Adrenal gland (tissue), 9 donors: ENCODE measurements at regions not wholly inside any gene's neighbourhood (a gene's known extent, or its start where the extent isn't known, plus 50 kb on each side); places are given as distances from the start of the nearest gene placed in this dataset.
"Not testable (repeated sequence)": the region's sequence is repeated elsewhere in the genome, so short reads cannot be mapped to it uniquely, and the experiment has no call there.

Source experiments
- DNase-seq, 7 donors: peaks; one replicate each; pipeline ENCODE4 v3.0.0-alpha.2; 2019 to 2020
- H3K27ac ChIP-seq, 5 donors: fragments of 200-600 bp; sonication (generic) in 4 of 5; 1 replicate in 3 of 5; 2 replicates in 2 of 5; pipeline versions ENCODE4 v1.5.1 to v1.8.0; 2016 to 2020; ENCODE audit warnings: mild to moderate bottlenecking in 1 of 5
- H3K27me3 ChIP-seq: fragments of 200-600 bp; 2 replicates; pipeline ENCODE4 v1.8.0; 2021
- H3K36me3 ChIP-seq, 2 donors: fragments of 200-600 bp; replicated peaks in 1 of 2; 1 replicate in 1 of 2; 2 replicates in 1 of 2; pipeline versions ENCODE4 v1.5.1 to v1.8.0; 2018 to 2022
- H3K4me1 ChIP-seq, 2 donors: fragments of 200-600 bp; replicated peaks in 1 of 2; 1 replicate in 1 of 2; 2 replicates in 1 of 2; pipeline versions ENCODE4 v1.5.1 to v1.8.0; 2018 to 2021
- H3K4me3 ChIP-seq, 4 donors: fragments of 200-600 bp; sonication (generic) in 3 of 4; one replicate each; pipeline ENCODE4 v1.5.1; 2016 to 2018
- H3K9me3 ChIP-seq, 3 donors: fragments of 200-600 bp; sonication (generic) in 1 of 3; replicated peaks in 1 of 3; 1 replicate in 2 of 3; 2 replicates in 1 of 3; pipeline versions ENCODE4 v1.5.1 to v1.8.0; 2016 to 2021
- POLR2A ChIP-seq, 2 donors: fragments of 450-650 bp; IDR thresholded peaks; one replicate each; pipeline ENCODE4 v1.6.1; 2017; ENCODE audit warnings: antibody characterized with exemption in 2 of 2, mild to moderate bottlenecking in 2 of 2, moderate library complexity in 1 of 2
- WGBS, 4 donors: extraction: QIAGEN DNeasy Blood & Tissue Kit in 2 of 4; methylation state at CpG; one replicate each; pipeline versions ENCODE4 v1.1.5 to v1.1.7; 2013 to 2017; 5-methylcytosine and 5-hydroxymethylcytosine counted together
- intact Hi-C, 2 donors: fragments of 100-400 bp; cut with DNase I; formaldehyde crosslinking; loops; one replicate each; pipeline versions ENCODE4 v1.14.1 to v1.15.0; 2022 to 2023
- TF ChIP-seq, protein P1 (sequence below), 6 experiments: fragments of 450-650 bp in 4 of 6; fragments of 200-600 bp in 2 of 6; sonication (generic) in 1 of 6; IDR thresholded peaks; 1 replicate in 5 of 6; 2 replicates in 1 of 6; pipeline versions ENCODE4 v1.5.1 to v1.8.0; 2016 to 2021; ENCODE audit warnings: antibody characterized with exemption in 6 of 6, mild to moderate bottlenecking in 2 of 6, moderate library complexity in 1 of 6
- donor health status: healthy with polysubstance abuse.
- donor health status: Bipolar disorder and iron deficiency.
- donor health status: DM: yes; HTN: yes; CAD: no.
- donor health status: DM: no; HTN: no; CAD: no.
- donor health status: DM: no; HTN: no; CAD: no.

DNA sequence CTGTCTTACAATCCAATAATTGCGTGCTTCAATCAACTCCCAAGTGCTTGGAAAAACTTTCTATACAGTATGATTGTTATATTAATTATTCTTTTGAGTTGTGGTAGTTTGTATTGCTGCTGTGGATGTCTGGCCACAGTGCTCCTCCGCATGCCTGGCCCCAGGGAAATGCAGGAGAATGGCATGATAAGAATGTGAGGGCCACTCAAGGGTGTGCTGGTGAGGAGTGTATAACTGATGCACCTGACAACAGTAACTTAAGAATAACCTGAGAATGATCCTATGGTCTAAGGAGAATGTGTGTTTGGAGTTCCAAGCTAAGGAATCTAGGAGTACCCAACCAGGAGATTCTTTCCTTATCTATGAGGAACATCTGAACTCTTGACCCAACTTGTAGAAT is 152.9 kb upstream of the APC start:
- intact Hi-C loops = no loop called here
- Histone ChIP-seq H3K4me1 (no peaks in the 10 kb centered on the region), H3K36me3 (no peaks in the 10 kb centered on the region), H3K4me3 (no peak overlapping the region), H3K27ac (no peak overlapping the region), H3K27me3 (no peaks in the 10 kb centered on the region), H3K9me3 (no peaks in the 10 kb centered on the region)
- no peak for DNase-seq
- WGBS, 4 donors = 70 to 95% (median 79%) methylated on average over 2 of the region's 2 CpGs
- no peak for TF ChIP-seq POLR2A (IDR thresholded peaks at IDR 0.05)
- TF ChIP-seq, protein P1, sequence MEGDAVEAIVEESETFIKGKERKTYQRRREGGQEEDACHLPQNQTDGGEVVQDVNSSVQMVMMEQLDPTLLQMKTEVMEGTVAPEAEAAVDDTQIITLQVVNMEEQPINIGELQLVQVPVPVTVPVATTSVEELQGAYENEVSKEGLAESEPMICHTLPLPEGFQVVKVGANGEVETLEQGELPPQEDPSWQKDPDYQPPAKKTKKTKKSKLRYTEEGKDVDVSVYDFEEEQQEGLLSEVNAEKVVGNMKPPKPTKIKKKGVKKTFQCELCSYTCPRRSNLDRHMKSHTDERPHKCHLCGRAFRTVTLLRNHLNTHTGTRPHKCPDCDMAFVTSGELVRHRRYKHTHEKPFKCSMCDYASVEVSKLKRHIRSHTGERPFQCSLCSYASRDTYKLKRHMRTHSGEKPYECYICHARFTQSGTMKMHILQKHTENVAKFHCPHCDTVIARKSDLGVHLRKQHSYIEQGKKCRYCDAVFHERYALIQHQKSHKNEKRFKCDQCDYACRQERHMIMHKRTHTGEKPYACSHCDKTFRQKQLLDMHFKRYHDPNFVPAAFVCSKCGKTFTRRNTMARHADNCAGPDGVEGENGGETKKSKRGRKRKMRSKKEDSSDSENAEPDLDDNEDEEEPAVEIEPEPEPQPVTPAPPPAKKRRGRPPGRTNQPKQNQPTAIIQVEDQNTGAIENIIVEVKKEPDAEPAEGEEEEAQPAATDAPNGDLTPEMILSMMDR (IDR thresholded peaks at IDR 0.05) = no peak

DNA sequence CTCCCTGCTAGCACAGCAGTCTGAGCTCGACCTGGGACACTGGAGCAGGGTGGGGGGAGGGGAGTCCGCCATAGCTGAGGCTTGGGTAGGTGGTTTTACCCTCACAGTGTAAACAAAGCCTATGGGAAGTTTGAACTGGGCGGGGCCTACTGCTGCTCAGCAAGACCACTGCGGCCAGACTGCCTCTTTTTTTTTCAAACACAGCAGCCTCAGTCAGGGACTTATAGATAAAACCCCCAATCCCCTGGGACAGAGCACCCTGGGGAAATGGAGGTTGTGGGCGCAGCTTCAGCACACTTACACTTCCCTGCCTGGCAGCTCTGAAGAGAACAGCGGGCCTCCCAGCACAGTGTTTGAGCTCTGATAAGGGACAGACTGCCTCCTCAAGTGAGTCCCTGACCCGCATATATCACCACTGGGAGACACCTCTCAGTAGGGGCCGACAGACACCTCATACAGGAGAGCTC is 151.1 kb upstream of the APC start:
- intact Hi-C loops = no loop called here
- H3K27me3 ChIP-seq = no peaks in the 10 kb centered on the region
- H3K9me3 ChIP-seq = no peaks in the 10 kb centered on the region
- TF ChIP-seq, protein P1 (IDR thresholded peaks at IDR 0.05) = no peak
- no peak for TF ChIP-seq POLR2A (IDR thresholded peaks at IDR 0.05)
- H3K36me3 ChIP-seq = no peaks in the 10 kb centered on the region
- no peaks in the 10 kb centered on the region for H3K4me1 ChIP-seq
- 71 to 82% (median 76%) methylated on average over 5 to 8 of the region's 8 CpGs for WGBS, 4 donors
- no peak overlapping the region for H3K27ac ChIP-seq
- no peak overlapping the region for H3K4me3 ChIP-seq
- no peak for DNase-seq

DNA sequence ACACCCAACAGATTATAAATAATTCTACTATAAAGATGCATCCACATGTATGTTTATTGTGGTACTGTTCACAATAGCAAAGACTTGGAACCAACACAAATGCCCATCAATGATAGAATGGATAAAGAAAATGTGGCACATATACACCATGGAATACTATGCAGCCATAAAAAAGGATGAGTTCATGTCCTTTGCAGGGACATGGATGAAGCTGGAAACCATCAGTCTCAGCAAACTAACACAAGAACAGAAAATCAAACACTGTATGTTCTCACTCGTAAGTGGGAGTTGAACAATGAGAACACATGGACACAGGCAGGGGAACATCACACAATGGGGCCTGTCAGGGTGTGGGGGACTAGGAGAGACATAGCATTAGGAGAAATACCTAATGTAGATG is 146.8 kb upstream of the APC start:
- H3K9me3 ChIP-seq, intact Hi-C loops, H3K27ac ChIP-seq, H3K27me3 ChIP-seq, H3K4me3 ChIP-seq, DNase-seq, H3K36me3 ChIP-seq, H3K4me1 ChIP-seq: not testable (repeated sequence)
- WGBS, 4 donors = 83 to 95% (median 93%) methylated on average over 1 of the region's 1 CpG

DNA sequence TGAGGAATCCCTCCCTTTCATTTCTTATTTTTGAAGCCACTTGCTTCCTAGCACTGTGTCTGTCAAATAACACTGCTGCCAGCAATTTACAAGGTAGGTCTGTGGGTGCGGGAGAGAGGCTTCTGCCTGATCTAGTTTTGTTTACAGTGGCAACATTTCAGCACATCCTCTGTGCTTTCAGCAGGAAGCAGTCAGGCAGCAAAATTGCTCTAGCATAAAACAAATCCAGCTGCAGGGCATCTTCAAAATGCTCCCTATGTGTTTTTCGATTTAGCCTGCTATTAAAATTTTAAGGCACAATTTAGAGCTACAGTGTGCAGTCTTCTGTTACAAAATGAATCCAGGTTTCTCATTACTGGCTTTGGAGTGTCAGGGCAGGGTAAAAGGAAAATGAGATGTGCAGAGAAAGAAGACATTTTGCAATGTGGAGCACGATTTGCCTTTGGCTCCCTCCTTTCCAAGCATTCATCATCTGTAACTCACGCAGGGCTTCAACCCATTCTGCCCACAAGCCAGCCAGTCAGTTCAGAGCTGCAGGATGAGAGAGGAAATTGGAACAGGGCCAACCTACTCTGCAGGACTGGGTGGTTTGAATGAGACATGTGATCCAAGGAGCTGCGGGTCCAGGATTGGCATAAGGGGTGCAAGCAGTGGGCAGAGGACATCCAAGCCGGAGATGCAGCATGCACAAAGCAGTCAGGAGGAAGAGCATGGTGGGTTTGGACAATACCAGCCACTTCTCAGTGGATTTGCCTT is 143.4 kb upstream of the APC start:
- WGBS, 4 donors = 38 to 62% (median 46%) methylated on average over 6 of the region's 6 CpGs
- Histone ChIP-seq H3K27ac (no peak overlapping the region), H3K27me3 (no peaks in the 10 kb centered on the region), H3K36me3 (no peaks in the 10 kb centered on the region), H3K4me1 (no peaks in the 10 kb centered on the region), H3K4me3 (no peak overlapping the region), H3K9me3 (no peaks in the 10 kb centered on the region)
- TF ChIP-seq POLR2A (IDR thresholded peaks at IDR 0.05) = no peak
- TF ChIP-seq, protein P1 (IDR thresholded peaks at IDR 0.05) = no peak
- DNase-seq = peak in 1 of 7 donors; percentile 25
- intact Hi-C loops = no loop called here

DNA sequence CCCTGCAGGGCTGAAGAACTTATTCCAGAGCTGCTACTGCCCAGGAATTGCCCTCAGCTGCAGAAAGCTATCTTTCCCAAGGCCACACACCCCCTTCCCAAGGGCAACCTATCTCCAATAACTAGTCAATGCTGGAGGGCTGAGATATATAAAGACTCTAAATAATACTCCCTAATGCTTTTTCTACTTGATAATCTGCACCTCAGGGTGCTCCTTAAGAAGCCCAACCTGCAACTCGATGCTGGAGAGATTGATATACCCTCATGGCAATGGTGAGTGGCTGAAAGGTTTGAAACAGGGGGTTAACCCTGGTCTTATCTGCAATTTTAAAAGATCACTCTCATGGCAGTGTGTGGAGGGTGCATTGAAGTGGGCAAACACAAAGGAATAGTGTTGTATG is 142.7 kb upstream of the APC start:
- TF ChIP-seq, protein P1 (IDR thresholded peaks at IDR 0.05) = no peak
- no peak for TF ChIP-seq POLR2A (IDR thresholded peaks at IDR 0.05)
- no peak for DNase-seq
- H3K4me1 ChIP-seq = no peaks in the 10 kb centered on the region
- H3K4me3 ChIP-seq = no peak overlapping the region
- 76 to 94% (median 81%) methylated on average over 1 of the region's 1 CpG for WGBS, 4 donors
- H3K36me3 ChIP-seq = no peaks in the 10 kb centered on the region
- intact Hi-C loops = no loop called here
- H3K27ac ChIP-seq = no peak overlapping the region
- H3K27me3 ChIP-seq = no peaks in the 10 kb centered on the region
- H3K9me3 ChIP-seq = no peaks in the 10 kb centered on the region
